SJSA1 (cell line): ENCODE measurements at regions not wholly inside any gene's neighbourhood (a gene's known extent, or its start where the extent isn't known, plus 50 kb on each side); places are given as distances from the start of the nearest gene placed in this dataset.
"Not testable (repeated sequence)": the region's sequence is repeated elsewhere in the genome, so short reads cannot be mapped to it uniquely, and the experiment has no call there.

ENCODE experiments used
- DNase-seq, 2 experiments: peaks; one replicate each; pipeline ENCODE4 v3.0.0-alpha.2; 2015 to 2020; ENCODE audit warnings: low spot score in 2 of 2, low read depth in 1 of 2
- H3K27ac ChIP-seq: fragments of 250-450 bp; sonication (Bioruptor Pico); 2 replicates; pipeline ENCODE4 v1.5.1; 2020; ENCODE audit warnings: mild to moderate bottlenecking, moderate library complexity
- H3K27me3 ChIP-seq: fragments of 250-450 bp; sonication (Bioruptor Pico); replicated peaks from 2 replicates; pipeline ENCODE4 v1.5.1; 2020; ENCODE audit warnings: mild to moderate bottlenecking, moderate library complexity
- H3K36me3 ChIP-seq: fragments of 250-450 bp; sonication (Bioruptor Pico); 2 replicates; pipeline ENCODE4 v1.5.1; 2020; ENCODE audit warnings: mild to moderate bottlenecking
- H3K4me1 ChIP-seq: fragments of 250-450 bp; sonication (Bioruptor Pico); replicated peaks from 2 replicates; pipeline ENCODE4 v1.6.1; 2021; ENCODE audit warnings: mild to moderate bottlenecking
- H3K4me3 ChIP-seq: fragments of 250-450 bp; sonication (Bioruptor Pico); 2 replicates; pipeline ENCODE4 v1.5.1; 2020; ENCODE audit warnings: mild to moderate bottlenecking
- H3K9me3 ChIP-seq: fragments of 250-450 bp; sonication (Bioruptor Pico); replicated peaks from 2 replicates; pipeline ENCODE4 v1.5.1; 2020; ENCODE audit warnings: mild to moderate bottlenecking

DNA sequence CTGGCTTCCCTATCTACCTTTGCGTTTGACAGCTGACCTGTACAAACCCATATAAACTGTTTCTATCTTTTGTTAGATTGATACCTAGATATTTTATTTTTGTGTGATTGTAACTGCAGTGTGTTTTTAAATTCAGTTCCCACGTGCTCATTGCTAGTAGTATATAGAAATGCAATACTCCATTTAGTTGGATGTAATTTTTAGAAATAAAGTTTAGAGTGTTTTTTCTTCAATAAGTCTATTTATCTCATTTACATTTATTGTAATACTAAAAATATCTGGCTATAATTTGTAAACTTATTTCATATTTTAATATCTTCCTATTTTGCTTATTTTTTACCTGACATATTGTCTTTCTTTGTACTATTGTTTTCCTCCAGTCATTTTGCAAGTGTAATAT, 329.7 kb upstream of the ADARB2 start:
- no peak overlapping the region for H3K27ac ChIP-seq
- H3K4me1 ChIP-seq: no peaks in the 10 kb centered on the region

DNA sequence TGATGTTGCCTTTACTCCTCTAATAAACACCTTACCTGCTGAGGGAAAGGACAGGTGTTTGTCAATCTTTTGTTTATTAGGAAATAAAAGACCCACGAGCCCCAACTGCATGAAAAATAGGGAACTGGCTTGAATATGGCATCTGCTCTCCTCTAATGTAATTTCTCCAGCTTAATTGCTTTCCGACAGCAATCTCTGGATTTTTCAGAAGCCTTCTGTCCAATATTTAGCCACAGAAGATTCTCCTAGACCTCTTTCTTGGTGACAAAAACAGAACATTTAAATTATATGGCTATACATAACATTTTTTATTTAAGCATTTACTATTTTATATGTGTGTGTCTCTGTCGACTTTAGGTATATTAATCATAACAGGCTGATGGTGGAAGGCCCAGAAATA, 317.4 kb upstream of the ADARB2 start:
- no peak for DNase-seq
- Histone ChIP-seq H3K9me3 (no peaks in the 10 kb centered on the region), H3K4me3 (no peak overlapping the region), H3K4me1 (no peaks in the 10 kb centered on the region), H3K27ac (no peak overlapping the region), H3K36me3 (no peaks in the 10 kb centered on the region), H3K27me3 (peaks cover 3% of the 10 kb centered on the region; the same call in 1 of the 2 replicates)

More for the DNA sequence above, 329.7 kb upstream of the ADARB2 start:
- Histone ChIP-seq H3K36me3 (no peaks in the 10 kb centered on the region), H3K9me3 (no peaks in the 10 kb centered on the region), H3K4me3 (no peak overlapping the region), H3K27me3 (no peaks in the 10 kb centered on the region)
- DNase-seq: no peak

DNA sequence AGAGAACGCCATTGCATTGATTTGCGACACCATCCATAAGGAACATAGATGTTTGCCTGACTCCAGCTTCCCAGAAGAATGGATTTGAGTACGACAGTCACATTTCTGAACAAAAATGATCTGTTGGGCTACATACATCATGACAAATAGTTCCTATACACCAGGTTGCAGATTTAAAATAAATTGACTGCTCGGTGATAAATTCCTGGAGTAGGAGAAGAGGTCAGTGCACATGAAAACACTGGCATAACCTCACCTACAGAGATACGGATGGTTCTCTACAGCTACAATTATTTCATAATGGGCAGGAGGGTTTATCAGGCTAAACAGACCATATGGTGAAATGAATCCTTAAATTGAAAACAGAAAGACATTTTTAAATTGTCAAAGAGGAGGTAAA, 316.5 kb upstream of the ADARB2 start:
- Histone ChIP-seq H3K9me3 (no peaks in the 10 kb centered on the region), H3K27me3 (peaks cover 3% of the 10 kb centered on the region; the same call in 1 of the 2 replicates), H3K4me1 (no peaks in the 10 kb centered on the region), H3K27ac (no peak overlapping the region), H3K4me3 (no peak overlapping the region), H3K36me3 (no peaks in the 10 kb centered on the region)
- no peak for DNase-seq

DNA sequence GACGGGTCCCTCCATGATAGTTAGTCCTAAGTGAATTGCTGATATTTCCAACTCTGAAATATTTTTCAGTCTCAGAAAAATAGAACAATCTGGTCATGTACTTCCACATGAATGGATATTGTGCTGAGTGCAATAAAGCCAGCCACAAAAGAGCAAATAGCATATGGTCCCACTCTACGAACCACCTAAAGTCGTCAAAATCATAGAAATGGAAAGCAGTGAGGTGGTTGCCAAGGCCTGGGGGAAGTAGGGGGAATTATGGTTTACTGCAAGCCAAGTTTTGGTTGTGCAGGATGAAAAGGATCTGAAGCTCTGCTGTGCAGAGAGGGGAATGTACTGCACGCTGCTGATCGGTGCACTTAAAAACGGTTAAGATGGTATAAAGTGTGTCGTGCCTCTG, 313.8 kb upstream of the ADARB2 start:
- H3K27ac ChIP-seq: no peak overlapping the region
- H3K36me3 ChIP-seq: no peaks in the 10 kb centered on the region
- no peaks in the 10 kb centered on the region for H3K4me1 ChIP-seq
- DNase-seq: no peak
- peaks cover 3% of the 10 kb centered on the region; the same call in 1 of the 2 replicates for H3K27me3 ChIP-seq
- H3K4me3 ChIP-seq: no peak overlapping the region
- no peaks in the 10 kb centered on the region for H3K9me3 ChIP-seq

DNA sequence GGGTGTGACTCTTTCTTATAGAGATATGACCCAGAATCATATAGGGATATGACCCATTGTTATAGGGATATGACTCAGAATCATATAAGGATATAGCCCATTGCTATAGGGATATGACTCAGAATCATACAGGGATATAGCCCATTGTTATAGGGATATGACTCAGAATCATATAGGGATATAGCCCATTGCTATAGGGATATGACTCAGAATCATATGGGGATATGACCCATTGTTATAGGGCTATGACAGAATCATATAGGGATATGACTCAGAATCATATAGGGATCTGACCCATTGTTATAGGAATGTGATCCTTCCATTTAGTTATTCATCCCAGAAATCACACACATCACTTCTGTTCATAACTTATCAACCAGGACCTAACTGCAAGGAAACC, 312.2 kb upstream of the ADARB2 start:
- no peak for DNase-seq
- Histone ChIP-seq H3K36me3 (no peaks in the 10 kb centered on the region), H3K4me3 (no peak overlapping the region), H3K27me3 (peaks cover 3% of the 10 kb centered on the region; the same call in 1 of the 2 replicates), H3K4me1 (no peaks in the 10 kb centered on the region), H3K27ac (no peak overlapping the region), H3K9me3 (no peaks in the 10 kb centered on the region)

DNA sequence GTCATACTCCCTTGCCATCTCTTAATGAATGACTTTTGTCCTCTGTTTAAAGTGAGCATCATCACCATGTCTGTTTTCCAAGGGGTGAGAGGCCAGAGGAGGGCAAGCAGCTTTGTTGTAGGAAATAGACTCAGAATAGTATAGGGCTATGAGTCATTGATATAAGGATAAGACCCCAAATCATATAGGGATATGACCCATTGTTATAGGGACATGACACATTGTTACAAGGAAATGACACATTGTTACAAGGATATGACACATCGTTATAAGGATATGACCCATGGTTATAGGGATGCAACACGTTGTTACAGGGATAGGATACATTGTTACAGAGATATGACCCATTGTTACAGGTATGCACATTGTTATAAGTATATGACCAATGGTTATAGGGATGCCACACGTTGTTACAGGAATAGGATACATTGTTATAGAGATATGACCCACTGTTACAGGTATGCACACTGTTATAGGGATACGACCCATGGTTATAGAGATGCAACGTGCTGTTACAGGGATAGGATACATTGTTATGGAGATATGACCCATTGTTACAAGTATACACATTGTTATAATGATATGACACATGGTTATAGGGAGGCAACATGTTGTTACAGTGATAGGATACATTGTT, 311.1 kb upstream of the ADARB2 start:
- no peaks in the 10 kb centered on the region for H3K27me3 ChIP-seq
- no peak for DNase-seq
- H3K4me1 ChIP-seq: no peaks in the 10 kb centered on the region
- no peaks in the 10 kb centered on the region; the same call in 1 of the 2 replicates for H3K9me3 ChIP-seq
- no peak overlapping the region for H3K4me3 ChIP-seq
- no peaks in the 10 kb centered on the region for H3K36me3 ChIP-seq
- no peak overlapping the region for H3K27ac ChIP-seq

DNA sequence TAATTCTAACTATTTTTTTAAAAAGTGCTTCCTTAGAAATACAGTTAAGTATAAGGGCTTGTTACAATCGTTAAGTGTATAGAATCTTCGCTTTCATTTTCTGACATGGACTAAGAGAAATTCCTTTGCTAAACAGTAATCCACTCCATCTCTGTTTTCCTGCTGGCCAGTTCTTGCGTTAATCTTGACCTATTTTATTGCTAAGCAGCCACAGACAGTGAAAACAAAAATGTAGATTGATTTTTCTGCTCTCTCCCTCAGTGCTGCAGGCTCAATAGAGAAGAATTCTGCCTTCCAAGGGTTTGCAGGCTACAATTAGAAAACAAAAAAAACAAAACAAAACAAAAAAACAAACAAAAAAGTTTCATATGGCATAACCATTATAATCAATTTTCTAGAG, 310.4 kb upstream of the ADARB2 start:
- Histone ChIP-seq H3K27ac (no peak overlapping the region), H3K27me3 (no peaks in the 10 kb centered on the region), H3K4me3 (no peak overlapping the region), H3K4me1 (no peaks in the 10 kb centered on the region), H3K9me3 (no peaks in the 10 kb centered on the region; the same call in 1 of the 2 replicates), H3K36me3 (no peaks in the 10 kb centered on the region)
- no peak for DNase-seq

DNA sequence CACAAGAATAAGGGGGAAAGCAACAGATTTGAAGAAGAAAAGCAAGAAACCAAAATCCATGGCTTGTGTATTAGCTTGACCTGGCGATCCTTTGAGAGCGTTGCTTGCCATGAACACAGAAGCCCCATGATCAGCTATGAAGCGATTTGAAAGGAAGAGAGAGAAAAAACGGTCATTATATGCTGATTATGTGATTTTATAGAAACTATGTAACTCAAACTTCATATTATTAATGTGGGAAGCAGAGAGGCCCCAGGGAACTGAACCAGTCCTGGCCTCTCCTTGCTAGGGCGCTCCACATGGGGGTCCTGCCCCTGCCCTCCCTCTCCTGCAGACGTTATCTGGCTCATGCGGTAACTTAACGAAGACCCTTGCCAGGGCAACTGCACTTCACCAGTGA, 306.1 kb upstream of the ADARB2 start:
- H3K36me3 ChIP-seq: no peaks in the 10 kb centered on the region
- H3K27ac ChIP-seq: no peak overlapping the region
- H3K9me3 ChIP-seq: no peaks in the 10 kb centered on the region; the same call in 1 of the 2 replicates
- H3K4me1 ChIP-seq: no peaks in the 10 kb centered on the region
- no peaks in the 10 kb centered on the region for H3K27me3 ChIP-seq
- no peak for DNase-seq
- no peak overlapping the region for H3K4me3 ChIP-seq

DNA sequence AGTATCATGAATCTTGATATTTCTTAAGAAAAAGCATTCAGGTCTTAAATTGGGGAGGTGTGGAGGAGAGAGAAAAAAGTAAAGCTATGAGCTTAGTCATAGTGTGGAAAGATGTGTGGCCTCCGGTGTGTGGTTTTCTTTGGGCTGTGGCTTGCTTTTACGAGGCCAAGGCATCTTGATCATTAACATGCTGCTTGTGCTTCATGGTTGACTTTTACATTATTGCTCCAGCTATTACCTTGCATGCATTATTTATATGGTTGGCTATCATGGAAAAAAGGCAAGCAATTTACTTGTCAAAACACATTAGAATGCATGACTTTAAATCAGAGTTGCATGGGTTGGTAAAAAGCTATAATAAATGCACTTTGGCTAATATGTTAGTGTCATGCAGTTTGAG, 300.7 kb upstream of the ADARB2 start:
- Histone ChIP-seq H3K27ac (no peak overlapping the region), H3K4me3 (no peak overlapping the region), H3K27me3 (no peaks in the 10 kb centered on the region), H3K9me3 (no peaks in the 10 kb centered on the region), H3K4me1 (no peaks in the 10 kb centered on the region), H3K36me3 (no peaks in the 10 kb centered on the region)
- DNase-seq: no peak

DNA sequence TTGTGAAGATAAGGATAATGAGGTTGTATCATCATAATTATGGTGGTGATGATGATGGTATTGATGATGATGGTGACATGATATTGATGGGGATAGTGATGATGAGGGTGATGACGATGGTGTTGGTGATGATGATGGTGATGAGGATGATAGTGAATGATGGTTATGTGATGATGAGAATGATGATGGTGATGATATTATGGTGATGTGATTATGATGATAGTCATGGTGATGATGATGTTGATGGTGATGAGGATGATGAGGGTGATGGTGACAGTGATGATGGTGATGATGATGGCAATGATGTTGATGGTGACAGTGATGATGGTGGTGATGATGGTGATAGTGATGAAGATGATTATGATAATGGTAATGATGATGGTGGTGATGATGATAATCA, 299.9 kb upstream of the ADARB2 start:
- Histone ChIP-seq H3K36me3 (no peaks in the 10 kb centered on the region), H3K4me3 (no peak overlapping the region)

DNA sequence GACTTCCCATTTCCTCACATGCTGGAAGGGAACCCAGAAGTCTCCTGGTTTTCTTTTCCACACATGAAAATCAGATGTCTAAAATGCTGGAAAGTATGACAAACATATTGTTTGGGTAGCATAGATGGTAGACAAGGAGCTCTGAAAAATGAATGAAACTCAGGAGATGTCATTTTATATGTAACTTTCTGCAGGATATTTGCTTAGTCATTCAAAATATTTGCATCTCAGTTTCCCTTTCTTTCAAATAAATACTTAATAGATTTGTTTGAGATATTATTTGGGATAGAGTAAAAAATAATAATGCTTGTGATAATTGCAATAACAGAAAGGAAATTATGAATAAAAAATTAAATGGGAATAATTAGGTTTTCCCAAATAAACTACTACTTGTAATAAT, 298.9 kb upstream of the ADARB2 start:
- Histone ChIP-seq H3K27ac (no peak overlapping the region), H3K27me3 (no peaks in the 10 kb centered on the region), H3K9me3 (no peaks in the 10 kb centered on the region), H3K4me3 (no peak overlapping the region), H3K36me3 (no peaks in the 10 kb centered on the region), H3K4me1 (no peaks in the 10 kb centered on the region)
- DNase-seq: no peak

More for the DNA sequence above, 299.9 kb upstream of the ADARB2 start:
- no peak for DNase-seq
- no peaks in the 10 kb centered on the region for H3K4me1 ChIP-seq
- no peaks in the 10 kb centered on the region for H3K27me3 ChIP-seq
- no peak overlapping the region for H3K27ac ChIP-seq
- no peaks in the 10 kb centered on the region for H3K9me3 ChIP-seq

DNA sequence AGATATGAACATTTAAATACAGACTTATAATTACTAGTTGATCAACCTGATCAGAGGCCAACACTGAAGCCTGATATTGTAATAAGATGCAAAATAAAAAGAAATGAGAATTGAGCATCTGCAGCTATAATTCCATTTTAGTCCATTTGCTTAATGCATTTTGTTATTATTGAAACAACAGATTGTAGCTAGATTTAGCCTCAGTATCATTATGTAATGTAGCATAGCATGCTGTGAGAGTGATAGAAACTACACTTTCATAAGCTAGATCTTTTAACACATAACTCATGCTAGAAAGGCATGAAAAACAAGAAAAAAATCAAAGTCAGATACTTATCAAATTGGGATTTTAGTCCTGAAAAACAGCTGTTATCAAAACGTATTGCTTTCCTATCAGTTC, 292.7 kb upstream of the ADARB2 start:
- DNase-seq: no peak
- Histone ChIP-seq H3K36me3 (no peaks in the 10 kb centered on the region), H3K27me3 (no peaks in the 10 kb centered on the region), H3K4me3 (no peak overlapping the region), H3K27ac (no peak overlapping the region), H3K9me3 (no peaks in the 10 kb centered on the region), H3K4me1 (no peaks in the 10 kb centered on the region)

DNA sequence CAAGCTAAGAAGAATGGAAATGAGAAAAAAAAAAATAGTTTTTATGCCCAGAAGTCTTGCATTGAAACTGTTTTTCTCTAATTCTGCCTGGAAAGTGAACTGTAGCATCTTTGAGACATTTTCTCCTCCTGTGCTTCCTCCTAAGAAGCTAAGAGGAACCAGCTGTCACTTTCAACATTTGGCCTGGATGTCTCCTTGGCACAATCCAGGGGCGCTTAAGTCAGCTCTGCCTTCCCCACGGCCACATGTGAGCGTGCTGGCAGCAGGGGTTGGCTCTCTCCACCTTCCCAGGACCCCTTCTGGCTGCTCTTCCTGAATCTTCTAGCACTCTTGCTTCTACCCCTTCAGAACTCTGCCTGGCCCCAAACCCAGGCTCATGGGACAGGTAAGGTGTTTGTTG, 289.6 kb upstream of the ADARB2 start:
- H3K36me3 ChIP-seq: no peaks in the 10 kb centered on the region
- no peak for DNase-seq
- no peaks in the 10 kb centered on the region for H3K27me3 ChIP-seq
- H3K4me1 ChIP-seq: no peaks in the 10 kb centered on the region
- no peaks in the 10 kb centered on the region for H3K9me3 ChIP-seq
- no peak overlapping the region for H3K27ac ChIP-seq
- H3K4me3 ChIP-seq: no peak overlapping the region

DNA sequence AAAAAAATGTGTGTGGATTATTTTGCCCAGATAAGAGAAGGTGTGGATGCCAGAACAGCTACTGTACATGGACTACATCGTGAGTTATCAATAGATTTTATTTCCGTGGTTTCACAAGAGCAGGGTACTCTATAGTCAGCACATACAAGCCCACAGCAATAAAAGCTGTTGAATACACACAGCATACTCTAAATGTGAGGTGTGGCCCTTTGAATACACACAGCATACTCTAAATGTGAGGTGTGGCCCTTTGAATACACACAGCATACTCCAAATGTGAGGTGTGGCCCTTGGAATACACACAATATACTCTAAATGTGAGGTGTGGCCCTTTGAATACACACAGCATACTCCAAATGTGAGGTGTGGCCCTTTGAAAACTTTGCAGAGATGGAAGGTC, 287.4 kb upstream of the ADARB2 start:
- H3K27me3 ChIP-seq, H3K27ac ChIP-seq, H3K36me3 ChIP-seq, H3K9me3 ChIP-seq, H3K4me3 ChIP-seq, DNase-seq, H3K4me1 ChIP-seq: not testable (repeated sequence)

DNA sequence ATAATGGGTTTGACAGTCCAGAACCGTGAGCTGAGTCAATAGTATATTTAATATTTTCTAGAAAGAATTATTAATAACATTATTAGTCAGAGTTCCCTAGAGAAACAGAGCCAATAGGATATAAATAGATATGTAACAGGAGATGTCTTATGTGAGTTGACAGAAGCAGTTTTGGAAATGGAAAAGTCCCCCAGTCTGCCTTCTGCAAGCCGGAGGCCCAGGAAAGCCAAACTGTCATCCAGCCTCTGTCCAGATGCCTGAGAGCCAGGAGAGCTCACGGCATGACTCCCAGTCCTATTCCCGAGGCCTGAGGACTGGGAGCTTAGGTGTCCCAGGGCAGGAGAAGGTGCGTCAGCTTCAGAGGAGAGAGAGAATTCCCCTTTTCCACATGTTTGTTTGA, 286.4 kb upstream of the ADARB2 start:
- no peaks in the 10 kb centered on the region for H3K36me3 ChIP-seq
- no peaks in the 10 kb centered on the region for H3K27me3 ChIP-seq
- no peak overlapping the region for H3K27ac ChIP-seq
- DNase-seq: no peak
- no peak overlapping the region for H3K4me3 ChIP-seq
- H3K4me1 ChIP-seq: no peaks in the 10 kb centered on the region
- no peaks in the 10 kb centered on the region for H3K9me3 ChIP-seq
